ENCODE measurements at regions not wholly inside any gene's neighbourhood (a gene's known extent, or its start where the extent isn't known, plus 50 kb on each side); places are given as distances from the start of the nearest gene placed in this dataset.
"Not testable (repeated sequence)": the region's sequence is repeated elsewhere in the genome, so short reads cannot be mapped to it uniquely, and the experiment has no call there.

DNA sequence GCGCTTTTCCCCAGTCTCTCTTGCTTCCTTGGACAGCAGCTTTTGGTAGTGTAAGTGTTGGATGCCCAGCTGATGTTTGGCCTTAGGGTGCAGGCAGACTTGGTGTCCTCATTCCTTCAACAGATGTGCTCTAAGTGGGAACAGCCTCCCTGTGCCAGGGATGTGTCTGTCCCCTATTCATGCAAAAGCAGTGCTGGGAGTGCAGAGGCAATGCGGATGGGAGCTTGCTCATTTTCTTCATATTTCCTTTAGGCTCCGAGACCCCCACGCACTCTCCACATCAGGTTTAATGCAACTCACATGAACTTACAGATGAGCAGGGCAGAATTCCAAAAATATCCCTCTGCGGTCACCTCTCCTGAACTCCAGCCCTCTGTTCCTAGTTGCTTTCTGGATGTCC, 96.1 kb downstream of the IER5 start:
- ChIA-PET POLR2A (no interaction called here), CTCF (interaction anchor here (0.7 to 2.0 kb wide), 5 partner anchors 9 to 240 kb away, joined by 3 to 4 read pairs (median 3); no protein-coding TSS in a partner anchor)
- DNase-seq (ENCODE audit: extremely low spot score): no peak
- TF ChIP-seq, protein P1, sequence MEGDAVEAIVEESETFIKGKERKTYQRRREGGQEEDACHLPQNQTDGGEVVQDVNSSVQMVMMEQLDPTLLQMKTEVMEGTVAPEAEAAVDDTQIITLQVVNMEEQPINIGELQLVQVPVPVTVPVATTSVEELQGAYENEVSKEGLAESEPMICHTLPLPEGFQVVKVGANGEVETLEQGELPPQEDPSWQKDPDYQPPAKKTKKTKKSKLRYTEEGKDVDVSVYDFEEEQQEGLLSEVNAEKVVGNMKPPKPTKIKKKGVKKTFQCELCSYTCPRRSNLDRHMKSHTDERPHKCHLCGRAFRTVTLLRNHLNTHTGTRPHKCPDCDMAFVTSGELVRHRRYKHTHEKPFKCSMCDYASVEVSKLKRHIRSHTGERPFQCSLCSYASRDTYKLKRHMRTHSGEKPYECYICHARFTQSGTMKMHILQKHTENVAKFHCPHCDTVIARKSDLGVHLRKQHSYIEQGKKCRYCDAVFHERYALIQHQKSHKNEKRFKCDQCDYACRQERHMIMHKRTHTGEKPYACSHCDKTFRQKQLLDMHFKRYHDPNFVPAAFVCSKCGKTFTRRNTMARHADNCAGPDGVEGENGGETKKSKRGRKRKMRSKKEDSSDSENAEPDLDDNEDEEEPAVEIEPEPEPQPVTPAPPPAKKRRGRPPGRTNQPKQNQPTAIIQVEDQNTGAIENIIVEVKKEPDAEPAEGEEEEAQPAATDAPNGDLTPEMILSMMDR (IDR thresholded peaks at IDR 0.05; ENCODE audit: control extremely low read depth, extremely low read depth, low read depth, missing control alignments): no peak

DNA sequence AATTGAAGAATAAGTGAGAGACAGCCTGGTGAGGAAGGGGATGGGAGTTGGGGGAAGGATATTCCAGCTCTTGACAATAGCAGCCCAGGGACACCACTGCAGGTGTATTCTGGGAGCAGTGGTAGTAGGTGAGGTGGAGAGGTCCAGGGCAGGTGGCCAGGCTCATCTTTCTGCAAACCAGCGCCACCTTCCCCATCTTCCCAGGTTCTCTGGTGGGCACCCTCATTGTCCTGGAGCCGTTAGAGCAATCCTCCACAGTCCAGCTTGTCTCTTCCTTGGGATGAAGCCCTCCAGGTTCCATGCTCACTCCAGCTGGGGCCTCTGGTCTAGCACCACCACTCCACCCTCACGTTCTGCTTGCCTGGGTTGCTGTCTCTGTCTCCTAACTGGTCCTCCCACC, 97.0 kb downstream of the IER5 start:
- TF ChIP-seq, protein P1 (IDR thresholded peaks at IDR 0.05; ENCODE audit: control extremely low read depth, extremely low read depth, low read depth, missing control alignments): no peak
- POLR2A ChIA-PET: no interaction called here
- no peak for DNase-seq (ENCODE audit: extremely low spot score)
- CTCF ChIA-PET: interaction anchor here (1.1 to 7.6 kb wide), 3 partner anchors 16 to 752 kb away, joined by 3 to 117 read pairs (median 4); no protein-coding TSS in a partner anchor

DNA sequence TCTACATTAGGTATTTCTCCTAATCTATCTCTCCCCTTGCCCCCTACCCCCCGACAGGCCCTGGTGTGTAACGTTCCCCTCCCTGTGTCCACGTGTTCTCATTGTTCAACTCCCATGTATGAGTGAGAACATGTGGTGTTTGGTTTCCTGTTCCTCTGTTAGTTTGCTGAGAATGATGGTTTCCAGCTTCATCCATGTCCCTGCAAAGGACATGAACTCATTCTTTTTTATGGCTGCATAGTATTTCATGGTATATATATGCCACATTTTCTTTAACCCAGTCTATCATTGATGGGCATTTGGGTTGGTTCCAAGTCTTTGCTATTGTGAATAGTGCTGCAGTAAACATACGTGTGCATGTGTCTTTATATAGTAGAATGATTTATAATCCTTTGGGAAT, 97.6 kb downstream of the IER5 start:
- CTCF ChIA-PET: interaction anchor here (1.1 to 7.6 kb wide), 6 partner anchors 17 to 895 kb away, joined by 3 to 117 read pairs (median 8); no protein-coding TSS in a partner anchor
- POLR2A ChIA-PET: not testable (repeated sequence)

DNA sequence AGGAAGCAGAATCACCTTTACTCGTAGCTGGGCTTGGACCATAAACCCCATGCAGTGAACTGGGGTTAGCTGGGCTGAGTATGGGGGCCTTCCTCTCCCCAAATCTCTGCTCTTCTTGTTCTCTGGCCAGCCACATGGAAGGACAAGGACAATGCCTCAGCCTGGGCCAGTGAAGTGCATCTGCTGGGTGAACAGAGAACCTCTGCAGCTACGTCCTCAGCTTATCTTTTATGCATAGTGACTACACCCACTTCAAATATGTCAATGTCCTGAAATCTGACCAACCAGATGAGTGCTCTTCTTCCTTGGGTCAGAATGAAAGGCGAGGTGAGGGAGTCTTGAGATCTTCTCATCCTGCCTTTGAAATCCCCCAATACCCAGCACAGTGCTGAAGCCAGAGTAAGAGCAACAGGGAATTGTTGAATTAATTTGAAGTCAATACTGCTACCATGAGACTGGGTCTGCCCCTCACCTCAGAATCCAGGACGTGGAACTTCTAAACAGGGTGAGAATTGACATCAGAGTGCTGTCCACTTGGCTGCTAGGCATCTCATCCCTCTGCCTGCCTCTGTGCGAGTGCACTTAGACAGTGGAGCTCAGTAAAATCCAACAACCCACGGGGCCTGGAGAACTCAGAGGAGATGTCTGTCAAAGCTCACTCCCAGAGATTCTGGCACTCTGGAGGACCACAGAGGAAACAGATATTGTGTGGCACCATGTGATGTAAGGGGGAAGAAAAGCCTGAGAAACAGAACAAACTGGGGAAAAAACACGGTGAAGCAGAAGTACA, 99.0 kb downstream of the IER5 start:
- TF ChIP-seq, protein P1 (IDR thresholded peaks at IDR 0.05; ENCODE audit: control extremely low read depth, extremely low read depth, low read depth, missing control alignments): no peak
- ChIA-PET CTCF (interaction anchor here (0.6 to 7.6 kb wide), 10 partner anchors 9 to 893 kb away, joined by 3 to 117 read pairs (median 6); no protein-coding TSS in a partner anchor), POLR2A (no interaction called here)
- no peak for DNase-seq (ENCODE audit: extremely low spot score)

More for the DNA sequence above, 97.6 kb downstream of the IER5 start:
- DNase-seq (ENCODE audit: extremely low spot score): not testable (repeated sequence)

DNA sequence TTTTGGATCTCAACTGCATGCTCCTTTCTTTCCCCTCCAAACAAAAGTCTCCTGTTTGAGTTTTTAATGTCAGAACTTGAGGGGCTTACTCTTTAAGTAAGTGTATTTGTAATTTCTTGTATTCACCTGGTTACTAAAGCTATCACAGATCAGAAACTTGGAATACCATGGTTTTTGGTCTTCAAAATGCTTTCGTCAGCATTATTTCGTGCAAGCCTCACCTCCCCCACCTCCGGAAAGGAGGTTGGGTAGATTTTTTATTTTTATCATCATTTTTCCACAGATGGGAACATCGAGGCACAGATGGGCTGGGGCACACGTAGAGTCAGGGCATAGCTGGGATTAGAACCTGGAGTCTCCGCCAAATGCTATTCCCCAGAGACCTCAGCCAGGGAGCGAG, 100.7 kb downstream of the IER5 start:
- POLR2A ChIA-PET: no interaction called here
- no peak for DNase-seq (ENCODE audit: extremely low spot score)
- TF ChIP-seq, protein P1 (IDR thresholded peaks at IDR 0.05; ENCODE audit: control extremely low read depth, extremely low read depth, low read depth, missing control alignments): no peak
- CTCF ChIA-PET: interaction anchor here (0.8 to 7.6 kb wide), 21 partner anchors 9 to 893 kb away, joined by 3 to 117 read pairs (median 6); no protein-coding TSS in a partner anchor

DNA sequence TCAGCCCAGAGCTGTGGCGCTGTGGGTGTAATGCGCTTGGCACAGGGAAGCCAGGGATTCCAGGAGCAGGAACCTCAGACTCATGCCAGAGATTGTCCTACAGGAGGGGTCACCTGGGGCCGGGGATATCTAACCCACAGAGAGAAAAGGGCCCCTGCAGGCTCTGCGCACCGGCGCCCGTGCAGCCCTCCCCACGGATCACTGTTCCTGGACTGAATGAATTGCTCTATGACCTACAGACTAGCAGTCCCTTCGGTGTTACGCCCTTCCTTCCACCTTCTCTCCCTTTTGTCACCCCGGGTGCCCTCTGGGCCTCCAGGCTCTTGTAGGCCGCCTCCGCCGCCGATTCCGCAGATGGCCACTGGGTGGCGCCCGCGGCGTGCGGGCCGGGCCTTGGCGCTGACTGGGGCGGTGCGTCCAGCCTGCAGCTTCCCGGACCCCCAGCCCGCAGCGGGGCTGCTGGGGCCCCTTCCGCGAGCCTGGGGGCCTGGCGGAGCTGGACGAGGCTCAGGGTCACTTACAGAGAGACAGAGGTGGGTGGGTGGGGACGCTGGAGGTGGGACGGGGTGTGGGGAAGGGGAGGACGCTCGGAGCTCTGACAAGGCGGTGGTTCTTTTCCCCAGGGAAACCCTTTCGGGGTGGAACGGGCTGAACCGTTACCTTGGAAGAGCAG, 101.3 kb downstream of the IER5 start:
- peak; percentile 91 for DNase-seq (ENCODE audit: extremely low spot score)
- CTCF ChIA-PET: interaction anchor here (0.6 to 7.6 kb wide), 40 partner anchors 10 to 892 kb away, joined by 3 to 117 read pairs (median 4); no protein-coding TSS in a partner anchor
- POLR2A ChIA-PET: no interaction called here
- TF ChIP-seq, protein P1 (IDR thresholded peaks at IDR 0.05; ENCODE audit: control extremely low read depth, extremely low read depth, low read depth, missing control alignments): peak; percentile 99
